A673 (cell line): ENCODE measurements at regions not wholly inside any gene's neighbourhood (a gene's known extent, or its start where the extent isn't known, plus 50 kb on each side); places are given as distances from the start of the nearest gene placed in this dataset.

Experiments
- BruUV-seq: library from RNA; stranded (reverse); fragments of 400-500 nt; replicated peaks from 2 replicates; lab custom pipeline; 2021; lab: Mats Ljungman, UMichigan
- CTCF ChIA-PET: fragments of 300-600 bp; sonication (Branson Sonifier 250); formaldehyde crosslinking; loops from one replicate; lab custom pipeline; 2022; ENCODE audit warnings: antibody characterized with exemption; lab: Charles Lee
- POLR2A ChIA-PET: fragments of 300-600 bp; sonication (Branson Sonifier 250); formaldehyde crosslinking; loops from one replicate; lab custom pipeline; 2022; ENCODE audit warnings: antibody characterized with exemption; ENCODE audit not compliant: low non-redundant PET; lab: Charles Lee
- DNase-seq: peaks from one replicate; pipeline ENCODE4 v3.0.0-alpha.2; 2015; ENCODE audit warnings: low spot score
- H3K27ac ChIP-seq: fragments of 200-600 bp; sonication (generic); 2 replicates; pipeline ENCODE4 v1.5.1; 2016; ENCODE audit warnings: mixed run types, low read depth, mild to moderate bottlenecking, mixed read lengths, antibody characterized with exemption, low read length; ENCODE audit not compliant: poor library complexity, severe bottlenecking
- H3K27me3 ChIP-seq: fragments of 200-600 bp; sonication (generic); replicated peaks from 2 replicates; pipeline ENCODE4 v1.6.1; 2017; ENCODE audit warnings: mixed run types, low read depth, mild to moderate bottlenecking, mixed read lengths, antibody characterized with exemption, low read length; ENCODE audit not compliant: insufficient read depth, poor library complexity
- H3K36me3 ChIP-seq: fragments of 200-600 bp; sonication (generic); 2 replicates; pipeline ENCODE4 v1.6.1; 2016; ENCODE audit warnings: mixed run types, mild to moderate bottlenecking, mixed read lengths, antibody characterized with exemption, low read length; ENCODE audit not compliant: insufficient read depth, poor library complexity, severe bottlenecking
- H3K4me1 ChIP-seq: fragments of 200-600 bp; sonication (generic); 2 replicates; pipeline ENCODE4 v1.6.1; 2017; ENCODE audit warnings: mixed run types, mild to moderate bottlenecking, mixed read lengths, antibody characterized with exemption, low read length; ENCODE audit not compliant: insufficient read depth, poor library complexity, severe bottlenecking
- H3K4me3 ChIP-seq: fragments of 200-600 bp; sonication (generic); 2 replicates; pipeline ENCODE4 v1.5.1; 2016; ENCODE audit warnings: low read depth, mixed run types, mild to moderate bottlenecking, mixed read lengths, low read length; ENCODE audit not compliant: poor library complexity, severe bottlenecking
- H3K9me3 ChIP-seq: fragments of 200-600 bp; sonication (generic); 2 replicates; pipeline ENCODE4 v1.6.1; 2016; ENCODE audit warnings: mixed run types, low read depth, mild to moderate bottlenecking, mixed read lengths, antibody characterized with exemption, low read length; ENCODE audit not compliant: poor library complexity, severe bottlenecking
- CTCF ChIP-seq: fragments of 300-800, 200-600 bp; sonication (generic); conservative IDR thresholded peaks from 2 replicates; pipeline ENCODE4 v1.5.1; 2017; ENCODE audit warnings: low read depth, mild to moderate bottlenecking, antibody characterized with exemption, low read length, moderate library complexity, mixed read lengths
- EZH2 ChIP-seq: fragments of 200-600 bp; sonication (generic); IDR thresholded peaks from 2 replicates; pipeline ENCODE4 v1.6.1; 2017; ENCODE audit warnings: borderline replicate concordance, low read depth, mild to moderate bottlenecking, mixed read lengths, antibody characterized with exemption, low read length; ENCODE audit not compliant: poor library complexity, severe bottlenecking
- intact Hi-C: fragments of 100-400 bp; cut with micrococcal nuclease; formaldehyde crosslinking; loops from one replicate; pipeline ENCODE4 v1.10.0; 2022; ENCODE audit not compliant: unreplicated experiment

- Histone ChIP-seq H3K27me3 (no peaks in the 10 kb centered on the region), H3K9me3 (no peaks in the 10 kb centered on the region), H3K27ac (no peak overlapping the region), H3K4me1 (no peaks in the 10 kb centered on the region), H3K4me3 (no peak overlapping the region), H3K36me3 (no peaks in the 10 kb centered on the region)
- no TSS peak for BruUV-seq
- ChIA-PET POLR2A (no interaction called here), CTCF (no interaction called here)
- intact Hi-C loops, result no loop called here
- no peak for DNase-seq
- TF ChIP-seq CTCF (no peak), EZH2 (no peak)
Measured at GRCh38 chr7:49151146-49151545, 226.8 kb downstream of the CDC14C start.

- DNase-seq, result no peak
- Histone ChIP-seq H3K27ac (no peak overlapping the region), H3K27me3 (no peaks in the 10 kb centered on the region), H3K9me3 (no peaks in the 10 kb centered on the region), H3K4me1 (no peaks in the 10 kb centered on the region), H3K36me3 (no peaks in the 10 kb centered on the region), H3K4me3 (no peak overlapping the region)
- CTCF ChIA-PET, result no interaction called here
- intact Hi-C loops, result no loop called here
- POLR2A ChIA-PET, result no interaction called here
- no TSS peak for BruUV-seq
- no peak for TF ChIP-seq CTCF
- no peak for TF ChIP-seq EZH2
Measured at GRCh38 chr7:49158321-49158720, 234.0 kb downstream of the CDC14C start.

GRCh38 chr7:49159536-49159935, 235.2 kb downstream of the CDC14C start:
- H3K27me3 ChIP-seq, result no peaks in the 10 kb centered on the region
- no TSS peak for BruUV-seq
- H3K4me1 ChIP-seq, result no peaks in the 10 kb centered on the region
- H3K9me3 ChIP-seq, result no peaks in the 10 kb centered on the region
- H3K27ac ChIP-seq, result no peak overlapping the region
- H3K4me3 ChIP-seq, result no peak overlapping the region
- intact Hi-C loops, result no loop called here
- CTCF ChIA-PET, result no interaction called here
- POLR2A ChIA-PET, result no interaction called here
- DNase-seq, result no peak
- H3K36me3 ChIP-seq, result no peaks in the 10 kb centered on the region
- no peak for TF ChIP-seq CTCF
- TF ChIP-seq EZH2, result no peak
